HG03097 (cell line): ENCODE measurements at regions not wholly inside any gene's neighbourhood (a gene's known extent, or its start where the extent isn't known, plus 50 kb on each side); places are given as distances from the start of the nearest gene placed in this dataset.
"Not testable (repeated sequence)": the region's sequence is repeated elsewhere in the genome, so short reads cannot be mapped to it uniquely, and the experiment has no call there.

Experiments
- ATAC-seq: cut with Tn5 transposase; IDR thresholded peaks from one replicate; pipeline ENCODE4 v1.9.1; 2021; ENCODE audit not compliant: unreplicated experiment, low FRiP score

DNA sequence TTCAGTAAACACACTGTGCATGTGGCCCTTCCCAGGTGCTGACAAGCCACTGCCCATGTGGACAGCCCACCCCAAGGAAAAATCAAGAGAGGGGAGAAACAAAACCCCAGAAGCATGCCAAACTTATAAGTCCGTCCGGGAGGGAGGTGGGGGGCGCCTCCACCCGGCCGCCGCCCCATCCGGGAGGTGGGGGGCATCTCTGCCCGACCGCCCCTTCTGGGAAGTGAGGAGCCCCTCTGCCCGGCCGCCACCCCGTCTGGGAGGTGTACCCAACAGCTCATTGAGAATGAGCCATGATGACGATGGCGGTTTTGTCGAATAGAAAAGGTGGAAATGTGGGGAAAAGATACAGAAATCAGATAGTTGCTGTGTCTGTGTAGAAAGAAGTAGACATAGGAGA lies 53.8 kb upstream of the C2CD4B start:
- ATAC-seq = no peak

GRCh38 chr15:62219799-62220198 lies 54.7 kb upstream of the C2CD4B start:
- no peak for ATAC-seq

GRCh38 chr15:62223020-62223419 lies 57.9 kb upstream of the C2CD4B start:
- ATAC-seq = no peak

- no peak for ATAC-seq
Observed at GRCh38 chr15:62228604-62229003, 63.5 kb upstream of the C2CD4B start.

DNA sequence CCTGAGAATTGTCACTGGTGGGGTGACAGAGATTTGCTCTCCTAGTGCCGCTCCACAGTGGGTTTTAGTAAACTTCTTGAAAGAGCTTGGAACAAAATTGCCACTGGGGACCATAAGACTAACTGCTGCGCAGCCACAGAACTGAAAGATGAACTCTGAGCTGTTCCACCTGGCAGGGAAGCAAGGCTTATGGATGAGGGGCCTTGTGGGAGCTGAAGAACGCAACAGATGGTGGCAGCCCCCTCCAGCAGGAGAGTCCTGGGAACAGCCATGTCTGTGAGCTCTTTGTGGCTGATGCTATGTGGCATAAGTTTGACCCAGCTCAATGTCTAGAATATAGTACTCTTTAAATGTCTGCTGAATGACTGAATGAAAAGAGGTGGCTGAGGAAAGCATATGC lies 66.8 kb upstream of the C2CD4B start:
- no peak for ATAC-seq

GRCh38 chr15:62240121-62241096 lies 75.3 kb upstream of the C2CD4B start:
- ATAC-seq = no peak

- ATAC-seq = no peak
Observed at GRCh38 chr15:62241135-62241770, 76.2 kb upstream of the C2CD4B start.

- ATAC-seq = no peak
Observed at GRCh38 chr15:62242999-62243398, 77.9 kb upstream of the C2CD4B start.

GRCh38 chr15:62244762-62245161 lies 79.7 kb upstream of the C2CD4B start:
- no peak for ATAC-seq

DNA sequence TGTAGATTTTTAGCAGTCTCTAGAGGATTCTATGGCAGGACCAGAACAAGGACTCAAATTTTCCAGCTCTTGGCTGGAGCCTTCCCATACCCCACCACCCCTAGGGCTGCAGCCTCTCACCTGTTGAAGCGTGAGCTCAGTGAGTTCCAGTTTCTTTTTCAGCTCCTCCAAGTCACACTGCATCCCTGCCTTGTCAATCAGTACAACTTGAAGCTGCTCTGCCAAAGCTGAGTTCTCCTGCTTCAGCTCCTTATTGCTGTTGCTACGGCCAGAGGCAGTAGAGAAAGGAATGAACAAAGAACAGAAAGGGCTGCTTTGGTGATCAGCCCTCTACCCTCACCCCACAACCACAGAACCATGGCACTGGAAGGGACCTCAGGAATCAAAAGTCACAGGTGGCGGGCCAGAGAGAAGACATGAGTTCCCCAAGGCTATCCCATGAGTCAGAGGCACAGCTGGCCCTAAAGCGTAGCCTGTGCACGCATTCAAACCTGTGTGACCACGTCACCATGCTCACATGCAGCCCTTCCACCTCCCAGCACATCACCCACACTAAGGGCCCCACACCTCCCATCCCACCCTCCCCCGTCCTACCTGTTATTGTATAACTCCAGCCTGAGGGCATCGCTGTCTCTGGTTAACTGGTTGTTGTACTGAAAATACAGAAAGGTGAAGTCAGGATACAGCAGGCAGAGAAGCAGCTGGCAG lies 83.3 kb upstream of the C2CD4B start:
- no peak for ATAC-seq

DNA sequence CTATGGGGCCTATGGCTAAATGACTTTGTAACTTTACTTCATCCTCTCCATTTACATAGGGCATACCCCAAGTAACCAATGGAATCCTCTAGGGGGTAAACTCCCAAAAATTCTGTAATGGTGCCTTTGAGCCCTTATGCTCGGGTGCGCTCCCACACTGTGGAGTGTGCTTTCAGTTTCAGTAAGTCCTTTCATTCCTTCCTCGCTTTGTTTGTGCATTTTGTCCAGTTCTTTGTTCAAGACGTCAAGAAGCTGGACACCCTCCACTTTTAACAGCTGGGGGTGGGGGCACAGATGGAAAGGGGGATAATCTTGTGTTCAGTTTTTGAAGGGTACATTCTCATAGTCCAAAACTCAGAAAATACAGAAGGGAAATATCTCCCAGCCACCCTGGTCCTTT lies 84.4 kb upstream of the C2CD4B start:
- ATAC-seq = no peak

- ATAC-seq = no peak
Observed at GRCh38 chr15:62250186-62250585, 85.1 kb upstream of the C2CD4B start.

GRCh38 chr15:62250978-62251377 lies 85.9 kb upstream of the C2CD4B start:
- no peak for ATAC-seq

GRCh38 chr15:62253294-62253693 lies 88.2 kb upstream of the C2CD4B start:
- ATAC-seq = no peak

DNA sequence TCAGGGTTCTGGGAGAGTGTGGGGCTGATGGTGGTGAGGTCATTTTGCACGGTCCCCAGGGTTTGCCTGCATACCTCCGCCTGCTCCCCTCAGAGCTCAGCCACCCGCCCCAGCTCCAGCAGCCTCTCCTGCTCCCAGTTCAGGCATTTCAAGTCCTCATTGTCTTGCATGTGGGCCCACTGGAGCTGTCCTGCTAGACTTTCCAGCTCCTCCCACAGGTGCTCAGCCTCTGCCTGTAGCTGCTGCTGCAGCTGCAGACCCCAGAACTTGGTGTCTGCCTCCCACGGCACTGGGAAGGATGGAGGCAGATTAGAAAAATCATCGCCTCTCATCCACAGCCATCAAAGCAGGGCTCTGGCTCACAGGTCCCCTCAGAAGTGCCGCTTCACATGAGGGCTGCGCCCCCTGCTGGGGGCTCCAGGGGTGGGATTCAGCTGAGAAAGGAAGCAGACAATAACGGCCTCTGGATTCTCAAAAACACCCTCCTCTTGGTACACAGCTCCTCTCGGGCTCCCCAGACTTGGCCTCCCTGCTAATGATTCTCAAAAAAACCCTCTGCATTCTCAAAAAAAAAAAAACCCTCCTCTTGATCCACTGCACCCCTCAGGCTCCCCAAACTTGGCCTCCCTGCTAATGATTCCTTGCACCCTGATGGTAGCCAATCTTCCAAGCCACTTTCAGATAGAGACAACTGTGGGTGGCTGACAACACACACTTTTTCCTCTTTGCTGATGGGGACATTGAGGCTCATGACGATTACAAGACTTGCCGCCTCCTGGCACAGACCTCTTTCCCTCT lies 89.3 kb upstream of the C2CD4B start:
- ATAC-seq = no peak

DNA sequence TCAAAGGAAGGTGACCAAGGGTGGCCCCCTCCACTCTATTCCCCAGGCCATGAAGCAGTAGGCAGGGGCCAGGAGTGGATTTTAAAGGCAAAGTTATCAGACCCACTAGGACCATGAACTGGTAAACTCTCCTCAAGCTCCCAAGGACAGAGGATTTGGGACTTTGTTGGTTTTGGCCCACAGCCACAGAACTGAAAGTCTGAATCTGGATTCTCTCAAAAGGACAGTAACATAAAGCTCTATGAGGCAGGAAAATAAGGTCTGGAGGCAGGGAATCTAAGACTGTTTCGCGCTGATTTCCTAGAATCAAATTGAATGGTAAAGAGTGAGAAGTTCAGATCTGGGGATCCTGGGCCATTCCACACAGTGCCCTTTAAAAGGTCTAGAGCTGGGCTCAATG lies 91.3 kb upstream of the C2CD4B start:
- ATAC-seq = not testable (repeated sequence)

DNA sequence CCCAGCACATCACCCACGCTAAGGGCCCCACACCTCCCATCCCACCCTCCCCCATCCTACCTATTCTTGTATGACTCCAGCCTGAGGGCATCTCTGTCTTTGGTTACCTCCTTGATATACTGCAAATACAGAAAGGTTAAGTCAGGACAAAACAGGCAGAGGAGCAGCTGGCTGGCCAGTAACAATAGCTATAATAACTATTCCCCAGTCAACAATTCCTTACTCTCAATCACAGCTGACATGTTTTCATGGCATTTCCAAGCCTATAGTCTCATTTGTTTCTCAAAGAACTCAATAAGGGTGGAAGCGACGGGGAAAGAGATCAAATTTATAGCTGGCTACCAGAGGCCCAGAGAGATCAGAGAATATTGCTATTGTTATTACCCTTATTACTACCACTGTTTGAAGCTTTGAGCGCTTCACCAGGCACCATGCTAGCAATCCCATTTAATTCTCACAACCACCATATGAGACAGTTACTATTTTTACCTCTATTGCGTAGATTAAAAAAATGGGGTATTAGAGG lies 93.0 kb upstream of the C2CD4B start:
- no peak for ATAC-seq

- ATAC-seq = no peak
Observed at GRCh38 chr15:62262305-62262941, 97.3 kb upstream of the C2CD4B start.

GRCh38 chr15:62264196-62264595 lies 99.1 kb upstream of the C2CD4B start:
- ATAC-seq = no peak

- no peak for ATAC-seq
Observed at GRCh38 chr15:62269504-62269903, 104.4 kb upstream of the C2CD4B start.
